ENCODE measurements at regions not wholly inside any gene's neighbourhood (a gene's known extent, or its start where the extent isn't known, plus 50 kb on each side); places are given as distances from the start of the nearest gene placed in this dataset.
"Not testable (repeated sequence)": the region's sequence is repeated elsewhere in the genome, so short reads cannot be mapped to it uniquely, and the experiment has no call there.

DNA sequence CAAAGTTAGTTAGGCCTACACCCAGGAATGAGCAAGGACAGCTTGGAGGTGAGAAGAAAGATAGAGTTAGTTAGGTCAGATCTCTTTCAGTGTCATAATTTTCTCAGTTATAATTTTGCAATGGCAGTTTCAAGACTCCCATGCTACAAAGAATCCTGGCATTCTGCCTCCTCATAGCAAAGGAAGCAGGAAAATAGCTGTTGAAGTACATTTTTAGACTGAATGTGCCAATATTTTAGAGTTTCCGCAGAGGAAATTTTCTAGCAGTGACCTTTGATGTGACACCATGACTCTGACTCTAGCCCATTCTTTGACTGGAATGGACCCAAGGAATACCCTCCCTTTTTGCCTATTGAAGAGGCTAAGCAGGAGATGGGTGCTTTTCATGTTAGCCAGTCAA is 371.7 kb downstream of the PIK3C3 start:
- no peaks in the 10 kb centered on the region for H3K9me3 Mint-ChIP-seq
- DNase-seq: no peak
- H3K27me3 Mint-ChIP-seq (ENCODE audit: low read depth, poor library complexity): peaks cover 8% of the 10 kb centered on the region
- no peaks in the 10 kb centered on the region for H3K4me1 Mint-ChIP-seq
- no peak overlapping the region for H3K4me3 Mint-ChIP-seq
- no peaks in the 10 kb centered on the region for H3K36me3 Mint-ChIP-seq (ENCODE audit: low read depth)
- no peak overlapping the region for H3K27ac Mint-ChIP-seq
- TF ChIP-seq CTCF (IDR thresholded peaks at IDR 0.05): no peak

DNA sequence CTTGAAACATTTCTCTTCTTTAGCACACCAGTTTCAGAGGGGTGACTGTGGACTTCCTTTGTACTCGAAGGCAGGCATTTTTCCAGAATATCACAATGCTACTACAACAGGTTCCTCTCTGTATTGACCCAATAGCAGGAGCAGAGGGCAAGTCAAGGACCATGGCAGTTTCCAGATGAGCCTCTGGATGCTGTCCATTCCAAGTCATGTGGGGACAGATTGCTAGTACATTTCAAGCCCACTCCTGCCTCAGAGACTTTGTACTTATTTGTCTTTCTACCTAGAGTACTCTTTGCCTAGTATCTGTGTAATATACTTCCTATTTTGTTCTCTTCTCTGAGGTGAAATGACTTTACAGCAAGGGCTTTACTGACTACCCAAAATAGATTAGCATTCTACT is 373.9 kb downstream of the PIK3C3 start:
- H3K4me1 Mint-ChIP-seq: no peaks in the 10 kb centered on the region
- DNase-seq: no peak
- H3K9me3 Mint-ChIP-seq: no peaks in the 10 kb centered on the region
- no peak for TF ChIP-seq CTCF (IDR thresholded peaks at IDR 0.05)
- peaks cover 8% of the 10 kb centered on the region for H3K27me3 Mint-ChIP-seq (ENCODE audit: low read depth, poor library complexity)
- no peaks in the 10 kb centered on the region for H3K36me3 Mint-ChIP-seq (ENCODE audit: low read depth)
- no peak overlapping the region for H3K27ac Mint-ChIP-seq
- no peak overlapping the region for H3K4me3 Mint-ChIP-seq

DNA sequence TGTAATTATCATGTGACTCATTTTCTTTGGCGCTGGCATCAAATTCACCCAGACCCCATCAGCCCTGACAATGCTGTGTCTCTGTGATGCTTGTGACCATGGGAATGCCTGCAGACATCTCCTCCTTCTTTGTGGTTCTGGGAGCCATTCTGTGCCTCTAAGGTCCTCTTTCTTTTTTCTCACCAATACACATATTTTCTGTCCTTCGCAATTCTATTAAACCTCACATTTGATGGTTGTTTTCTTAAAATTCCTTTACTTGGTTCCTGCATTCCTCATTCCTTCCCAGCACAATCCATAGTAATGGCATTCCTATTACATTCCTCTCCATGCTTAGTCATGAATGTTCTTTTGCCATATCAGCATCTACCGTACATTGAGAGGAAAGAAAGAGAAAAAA is 375.3 kb downstream of the PIK3C3 start:
- Mint-ChIP-seq H3K9me3 (peaks cover 4% of the 10 kb centered on the region), H3K27me3 (ENCODE audit: low read depth, poor library complexity) (peaks cover 4% of the 10 kb centered on the region), H3K27ac (no peak overlapping the region), H3K36me3 (ENCODE audit: low read depth) (peaks cover 2% of the 10 kb centered on the region), H3K4me1 (no peaks in the 10 kb centered on the region), H3K4me3 (no peak overlapping the region)
- DNase-seq: no peak
- TF ChIP-seq CTCF (IDR thresholded peaks at IDR 0.05): no peak

GRCh38 chr18:42333558-42333957 is 378.5 kb downstream of the PIK3C3 start:
- Mint-ChIP-seq H3K4me1 (peaks cover 4% of the 10 kb centered on the region), H3K36me3 (ENCODE audit: low read depth) (peaks cover 25% of the 10 kb centered on the region), H3K27me3 (ENCODE audit: low read depth, poor library complexity) (no peaks in the 10 kb centered on the region), H3K9me3 (peaks cover 36% of the 10 kb centered on the region), H3K27ac (no peak overlapping the region), H3K4me3 (no peak overlapping the region)
- no peak for DNase-seq
- no peak for TF ChIP-seq CTCF (IDR thresholded peaks at IDR 0.05)

DNA sequence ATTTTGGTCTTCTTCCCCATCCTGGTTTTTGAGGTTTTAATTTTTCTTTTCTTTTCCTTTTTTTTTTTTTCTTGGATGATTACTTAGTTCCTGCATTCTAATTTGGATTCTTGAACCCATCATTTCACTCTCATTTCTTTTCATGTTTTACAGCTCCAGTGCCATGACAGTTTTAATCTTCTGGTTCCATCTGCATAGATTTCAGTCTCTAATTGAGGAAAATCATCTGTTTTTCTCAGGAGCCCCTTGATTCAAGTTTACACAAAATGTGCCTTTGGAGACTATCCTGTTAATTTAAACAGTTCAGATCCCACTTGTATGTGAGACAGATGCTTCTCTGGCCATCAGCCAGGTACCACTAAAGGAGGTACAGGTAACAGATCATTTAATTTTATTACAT is 379.9 kb downstream of the PIK3C3 start:
- TF ChIP-seq CTCF (IDR thresholded peaks at IDR 0.05): no peak
- H3K36me3 Mint-ChIP-seq (ENCODE audit: low read depth): peaks cover 25% of the 10 kb centered on the region
- H3K9me3 Mint-ChIP-seq: peaks cover 39% of the 10 kb centered on the region
- no peak overlapping the region for H3K4me3 Mint-ChIP-seq
- H3K27ac Mint-ChIP-seq: no peak overlapping the region
- no peak for DNase-seq
- peaks cover 18% of the 10 kb centered on the region for H3K4me1 Mint-ChIP-seq
- H3K27me3 Mint-ChIP-seq (ENCODE audit: low read depth, poor library complexity): no peaks in the 10 kb centered on the region

DNA sequence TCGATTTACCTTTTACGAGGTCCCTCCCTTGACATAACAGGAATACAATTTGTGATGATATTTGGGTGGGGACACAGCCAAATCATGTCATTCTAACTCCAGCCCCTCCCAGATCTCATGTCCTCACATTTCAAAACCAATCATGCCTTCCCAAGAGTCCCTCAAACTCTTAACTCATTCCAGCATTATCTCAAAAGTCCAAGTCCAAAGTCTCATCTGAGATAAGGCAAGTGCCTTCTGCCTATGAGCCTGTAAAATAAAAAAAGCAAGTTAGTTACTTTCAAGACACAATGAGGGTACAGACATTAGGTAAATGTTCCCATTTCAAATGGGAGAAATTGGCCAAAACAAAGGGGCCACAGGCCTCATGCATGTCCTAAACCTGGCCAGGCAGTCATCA is 381.1 kb downstream of the PIK3C3 start:
- no peak overlapping the region for H3K27ac Mint-ChIP-seq
- peaks cover 25% of the 10 kb centered on the region for H3K36me3 Mint-ChIP-seq (ENCODE audit: low read depth)
- DNase-seq: no peak
- H3K4me3 Mint-ChIP-seq: no peak overlapping the region
- no peak for TF ChIP-seq CTCF (IDR thresholded peaks at IDR 0.05)
- peaks cover 39% of the 10 kb centered on the region for H3K9me3 Mint-ChIP-seq
- H3K4me1 Mint-ChIP-seq: peaks cover 24% of the 10 kb centered on the region
- H3K27me3 Mint-ChIP-seq (ENCODE audit: low read depth, poor library complexity): peaks cover 4% of the 10 kb centered on the region

DNA sequence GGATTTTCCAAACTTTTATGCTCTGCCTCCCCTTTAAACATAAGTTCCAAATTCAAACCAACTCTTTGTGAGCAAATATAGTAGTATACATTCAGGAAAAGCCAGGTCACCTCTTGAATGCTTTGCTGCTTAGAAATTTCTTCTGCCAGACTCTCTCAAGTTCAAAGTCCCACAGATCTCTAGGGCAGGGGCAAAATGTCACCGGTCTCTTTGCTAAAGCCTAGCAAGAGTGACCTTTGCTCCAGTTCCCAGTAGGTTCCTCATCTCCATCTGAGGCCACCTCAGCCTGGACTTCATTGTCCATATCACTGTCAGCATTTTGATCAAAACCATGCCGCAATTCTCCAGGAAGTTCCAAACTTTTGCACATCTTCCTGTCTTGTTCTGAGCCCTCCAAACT is 382.3 kb downstream of the PIK3C3 start:
- Mint-ChIP-seq H3K36me3 (ENCODE audit: low read depth) (peaks cover 25% of the 10 kb centered on the region), H3K4me1 (peaks cover 24% of the 10 kb centered on the region), H3K9me3 (peaks cover 39% of the 10 kb centered on the region)
- DNase-seq; H3K27me3 Mint-ChIP-seq (ENCODE audit: low read depth, poor library complexity); H3K4me3 Mint-ChIP-seq; H3K27ac Mint-ChIP-seq: not testable (repeated sequence)
